Sigmoid colon (tissue), 6 donors: ENCODE measurements at regions not wholly inside any gene's neighbourhood (a gene's known extent, or its start where the extent isn't known, plus 50 kb on each side); places are given as distances from the start of the nearest gene placed in this dataset.

ENCODE experiments used
- DNase-seq: peaks from one replicate; pipeline ENCODE4 v3.0.0-alpha.2; 2019
- H3K27ac ChIP-seq, 4 donors: fragments of 200-600 bp; sonication (generic); one replicate each; pipeline ENCODE4 v1.5.1; 2016 to 2019; ENCODE audit warnings: mild to moderate bottlenecking in 1 of 4
- H3K27me3 ChIP-seq, 3 donors: fragments of 200-600 bp; sonication (generic); one replicate each; pipeline ENCODE4 v1.5.1; 2019; ENCODE audit warnings: mild to moderate bottlenecking in 1 of 3
- H3K36me3 ChIP-seq, 4 donors: fragments of 200-600 bp; sonication (generic); one replicate each; pipeline ENCODE4 v1.5.1; 2016 to 2019
- H3K4me1 ChIP-seq, 4 donors: fragments of 200-600 bp; sonication (generic); one replicate each; pipeline ENCODE4 v1.5.1; 2017 to 2019
- H3K4me3 ChIP-seq, 4 donors: fragments of 200-600 bp; sonication (generic); one replicate each; pipeline ENCODE4 v1.5.1; 2017 to 2019; ENCODE audit warnings: mild to moderate bottlenecking in 2 of 4, moderate library complexity in 1 of 4
- H3K9me3 ChIP-seq, 4 donors: fragments of 200-600 bp in 3 of 4; sonication (generic) in 3 of 4; one replicate each; pipeline versions ENCODE4 v1.5.1 to v1.6.1; 2013 to 2019
- EP300 ChIP-seq, 4 donors: sonication (generic); formaldehyde crosslinking; IDR thresholded peaks; one replicate each; pipeline ENCODE4 v1.6.1; 2017; ENCODE audit warnings: antibody characterized with exemption in 4 of 4
- POLR2A ChIP-seq, 2 donors: fragments of 450-650 bp; IDR thresholded peaks; one replicate each; pipeline ENCODE4 v1.6.1; 2016; ENCODE audit warnings: antibody characterized with exemption in 2 of 2, mild to moderate bottlenecking in 2 of 2, moderate library complexity in 2 of 2
- POLR2AphosphoS5 ChIP-seq, 4 donors: sonication (generic); formaldehyde crosslinking; IDR thresholded peaks; one replicate each; pipeline ENCODE4 v1.6.1; 2017; ENCODE audit warnings: antibody characterized with exemption in 4 of 4
- WGBS, 2 donors: extraction: QIAGEN DNeasy Blood & Tissue Kit; methylation state at CpG; one replicate each; pipeline ENCODE4 v1.1.7; 2013; 5-methylcytosine and 5-hydroxymethylcytosine counted together
- intact Hi-C: fragments of 100-400 bp; cut with DNase I; formaldehyde crosslinking; loops from one replicate; pipeline ENCODE4 v1.15.1; 2023
- TF ChIP-seq, protein P1 (sequence below), 4 experiments: fragments of 450-650 bp in 3 of 4; fragments of 200-600 bp in 1 of 4; IDR thresholded peaks; one replicate each; pipeline ENCODE4 v1.5.1; 2016 to 2019; ENCODE audit warnings: antibody characterized with exemption in 4 of 4, mild to moderate bottlenecking in 3 of 4, moderate library complexity in 2 of 4
- donor health status: healthy with polysubstance abuse.
- donor health status: healthy.

DNA sequence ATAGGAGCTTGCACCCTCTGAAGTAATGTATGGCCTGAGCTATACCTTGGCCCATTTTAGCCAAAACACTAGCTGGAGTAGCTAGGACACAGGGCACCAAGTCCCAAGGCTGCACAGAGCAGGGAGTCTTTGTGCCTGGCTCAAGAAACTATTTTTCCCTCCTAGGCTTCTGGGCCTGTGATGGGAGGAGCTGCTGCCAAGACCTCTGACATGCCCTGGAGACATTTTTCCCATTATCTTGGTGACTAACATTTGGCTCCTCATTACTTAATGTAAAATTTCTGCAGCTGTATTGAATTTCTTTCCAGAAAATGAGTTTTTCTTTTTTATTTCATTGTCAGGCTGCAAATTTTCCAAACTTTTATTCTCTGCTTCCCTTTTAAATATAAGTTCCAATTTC is 1099.2 kb downstream of the CDH18 start:
- H3K36me3 ChIP-seq, result no peaks in the 10 kb centered on the region

DNA sequence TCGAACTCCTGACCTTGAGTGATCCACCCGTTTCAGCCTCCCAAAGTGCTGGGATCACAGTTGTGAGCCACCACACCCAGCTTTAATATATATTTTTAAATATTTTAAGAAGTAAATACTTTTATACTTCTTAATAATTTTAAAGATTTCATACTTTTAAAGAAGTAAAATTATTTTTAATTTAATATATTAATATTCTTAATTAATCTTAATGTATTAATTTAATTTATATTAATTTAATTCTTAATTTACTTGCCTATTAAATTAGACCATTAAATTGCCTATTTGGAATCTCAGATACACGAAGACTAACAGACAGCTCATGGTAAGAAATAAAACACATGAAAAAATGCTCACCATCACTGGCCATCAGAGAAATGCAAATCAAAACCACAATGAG is 1087.4 kb downstream of the CDH18 start:
- no peak overlapping the region for H3K4me3 ChIP-seq
- no peak for DNase-seq
- WGBS, 2 donors, result 58 to 79% methylated on average over 3 of the region's 3 CpGs
- no peaks in the 10 kb centered on the region for H3K9me3 ChIP-seq
- TF ChIP-seq, protein P1, sequence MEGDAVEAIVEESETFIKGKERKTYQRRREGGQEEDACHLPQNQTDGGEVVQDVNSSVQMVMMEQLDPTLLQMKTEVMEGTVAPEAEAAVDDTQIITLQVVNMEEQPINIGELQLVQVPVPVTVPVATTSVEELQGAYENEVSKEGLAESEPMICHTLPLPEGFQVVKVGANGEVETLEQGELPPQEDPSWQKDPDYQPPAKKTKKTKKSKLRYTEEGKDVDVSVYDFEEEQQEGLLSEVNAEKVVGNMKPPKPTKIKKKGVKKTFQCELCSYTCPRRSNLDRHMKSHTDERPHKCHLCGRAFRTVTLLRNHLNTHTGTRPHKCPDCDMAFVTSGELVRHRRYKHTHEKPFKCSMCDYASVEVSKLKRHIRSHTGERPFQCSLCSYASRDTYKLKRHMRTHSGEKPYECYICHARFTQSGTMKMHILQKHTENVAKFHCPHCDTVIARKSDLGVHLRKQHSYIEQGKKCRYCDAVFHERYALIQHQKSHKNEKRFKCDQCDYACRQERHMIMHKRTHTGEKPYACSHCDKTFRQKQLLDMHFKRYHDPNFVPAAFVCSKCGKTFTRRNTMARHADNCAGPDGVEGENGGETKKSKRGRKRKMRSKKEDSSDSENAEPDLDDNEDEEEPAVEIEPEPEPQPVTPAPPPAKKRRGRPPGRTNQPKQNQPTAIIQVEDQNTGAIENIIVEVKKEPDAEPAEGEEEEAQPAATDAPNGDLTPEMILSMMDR (IDR thresholded peaks at IDR 0.05), result no peak
- TF ChIP-seq POLR2A (IDR thresholded peaks at IDR 0.05), result no peak
- no peak for TF ChIP-seq EP300 (IDR thresholded peaks at IDR 0.05)
- no peak for TF ChIP-seq POLR2AphosphoS5 (IDR thresholded peaks at IDR 0.05)
- intact Hi-C loops, result no loop called here
- no peaks in the 10 kb centered on the region for H3K4me1 ChIP-seq
- no peaks in the 10 kb centered on the region for H3K36me3 ChIP-seq
- no peak overlapping the region for H3K27ac ChIP-seq
- H3K27me3 ChIP-seq, result no peaks in the 10 kb centered on the region

More for the DNA sequence above, 1099.2 kb downstream of the CDH18 start:
- intact Hi-C loops, result no loop called here
- no peak overlapping the region for H3K4me3 ChIP-seq
- TF ChIP-seq POLR2AphosphoS5 (IDR thresholded peaks at IDR 0.05) (no peak), EP300 (IDR thresholded peaks at IDR 0.05) (no peak), POLR2A (IDR thresholded peaks at IDR 0.05) (no peak)
- TF ChIP-seq, protein P1 (IDR thresholded peaks at IDR 0.05), result no peak
- no peaks in the 10 kb centered on the region for H3K27me3 ChIP-seq
- H3K4me1 ChIP-seq, result no peaks in the 10 kb centered on the region
- DNase-seq, result no peak
- H3K9me3 ChIP-seq, result no peaks in the 10 kb centered on the region
- H3K27ac ChIP-seq, result no peak overlapping the region

DNA sequence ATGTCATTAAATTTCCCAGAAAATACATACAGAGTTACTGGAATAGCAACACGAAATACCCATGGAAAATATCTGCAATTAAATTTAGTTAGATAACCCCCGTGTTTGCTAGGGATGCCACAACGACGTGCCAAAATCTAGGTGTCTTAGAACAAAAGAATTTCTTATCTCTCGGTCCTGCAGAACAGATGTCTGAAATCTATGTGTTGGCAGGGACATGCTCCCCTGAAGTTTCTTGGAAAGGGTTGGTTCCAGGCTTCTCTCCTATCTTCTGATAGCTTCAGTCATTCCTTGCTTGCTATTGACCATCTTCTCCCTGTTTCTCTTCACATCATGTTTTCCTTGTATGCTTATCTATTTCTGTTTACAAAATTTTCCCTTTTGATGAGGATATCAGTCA is 1067.0 kb downstream of the CDH18 start:
- intact Hi-C loops, result no loop called here
- Histone ChIP-seq H3K27me3 (no peaks in the 10 kb centered on the region), H3K9me3 (no peaks in the 10 kb centered on the region), H3K4me3 (no peak overlapping the region), H3K4me1 (no peaks in the 10 kb centered on the region), H3K27ac (no peak overlapping the region), H3K36me3 (no peaks in the 10 kb centered on the region)
- no peak for DNase-seq
- WGBS, 2 donors, result 67 to 77% methylated on average over 5 of the region's 5 CpGs
- TF ChIP-seq POLR2AphosphoS5 (IDR thresholded peaks at IDR 0.05), result no peak
- TF ChIP-seq EP300 (IDR thresholded peaks at IDR 0.05), result no peak
- no peak for TF ChIP-seq POLR2A (IDR thresholded peaks at IDR 0.05)
- TF ChIP-seq, protein P1 (IDR thresholded peaks at IDR 0.05), result no peak

DNA sequence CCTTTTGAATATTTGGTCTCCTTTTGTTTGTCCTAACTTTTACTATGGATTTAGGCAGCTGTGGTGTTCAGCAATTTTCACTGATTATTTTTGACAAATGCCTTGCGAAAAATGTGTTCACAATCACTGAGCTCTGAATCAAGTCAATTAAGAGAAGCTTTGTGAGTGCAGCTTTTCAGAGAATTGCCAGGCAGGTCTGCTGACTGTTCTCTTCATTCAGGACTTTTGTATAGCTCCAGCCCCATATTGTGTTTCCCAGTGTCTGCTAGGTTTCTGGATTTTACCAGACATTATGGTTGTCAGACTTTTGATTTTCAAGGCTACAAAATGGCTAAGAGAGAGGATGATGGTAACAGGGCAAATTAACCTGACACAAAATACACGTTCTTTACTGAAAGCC is 1055.9 kb downstream of the CDH18 start:
- Histone ChIP-seq H3K4me1 (no peaks in the 10 kb centered on the region), H3K36me3 (no peaks in the 10 kb centered on the region), H3K27ac (no peak overlapping the region), H3K4me3 (no peak overlapping the region), H3K9me3 (no peaks in the 10 kb centered on the region), H3K27me3 (no peaks in the 10 kb centered on the region)
- intact Hi-C loops, result no loop called here
- WGBS, 2 donors, result 75 to 82% methylated on average over 2 of the region's 2 CpGs
- DNase-seq, result no peak
- TF ChIP-seq EP300 (IDR thresholded peaks at IDR 0.05) (no peak), POLR2A (IDR thresholded peaks at IDR 0.05) (no peak), POLR2AphosphoS5 (IDR thresholded peaks at IDR 0.05) (no peak)
- TF ChIP-seq, protein P1 (IDR thresholded peaks at IDR 0.05), result no peak

DNA sequence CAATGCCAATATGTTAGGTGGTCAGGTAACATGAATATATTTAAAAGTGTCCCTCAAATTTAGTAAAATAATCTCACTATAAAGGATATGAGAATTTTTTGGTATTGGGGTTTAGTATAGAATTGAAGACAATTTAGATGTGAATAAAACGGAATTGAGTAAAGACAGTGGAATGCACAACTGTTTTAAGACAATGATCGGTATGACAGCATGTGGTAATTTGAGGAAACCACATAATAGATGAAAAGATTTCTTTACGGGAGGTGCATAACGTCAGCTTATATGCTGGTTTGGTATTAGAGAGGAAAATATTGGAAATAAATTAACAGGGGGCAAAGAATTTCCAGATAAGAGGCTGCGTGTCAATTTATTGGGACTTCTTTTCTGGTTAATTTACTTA is 1043.2 kb downstream of the CDH18 start:
- Histone ChIP-seq H3K36me3 (no peaks in the 10 kb centered on the region), H3K4me1 (no peaks in the 10 kb centered on the region), H3K9me3 (peaks cover 0 to 1% (median 0%) of the 10 kb centered on the region in 4 donors), H3K27me3 (no peaks in the 10 kb centered on the region), H3K4me3 (no peak overlapping the region), H3K27ac (no peak overlapping the region)
- no peak for DNase-seq
- intact Hi-C loops, result no loop called here
- TF ChIP-seq POLR2AphosphoS5 (IDR thresholded peaks at IDR 0.05) (no peak), EP300 (IDR thresholded peaks at IDR 0.05) (no peak), POLR2A (IDR thresholded peaks at IDR 0.05) (no peak)
- TF ChIP-seq, protein P1 (IDR thresholded peaks at IDR 0.05), result no peak
- 62 to 75% methylated on average over 5 of the region's 5 CpGs for WGBS, 2 donors
